Astrocyte of the cerebellum (primary cell): ENCODE measurements at regions not wholly inside any gene's neighbourhood (a gene's known extent, or its start where the extent isn't known, plus 50 kb on each side); places are given as distances from the start of the nearest gene placed in this dataset.

Experiments
- DNase-seq: peaks from one replicate; pipeline ENCODE4 v3.0.0-alpha.2; 2011; ENCODE audit warnings: low read depth
- H3K4me3 ChIP-seq: 2 replicates; pipeline ENCODE4 v1.5.1; 2011; ENCODE audit warnings: mild to moderate bottlenecking, low read depth, low read length, moderate library complexity
- in situ Hi-C: cut with HindIII; loops from 2 replicates; pipeline ENCODE4 v1.10.0; 2017; ENCODE audit warnings: low sequenced_read_pairs
- TF ChIP-seq, protein P1 (sequence below): IDR thresholded peaks from 2 replicates; pipeline ENCODE4 v1.5.1; 2012; ENCODE audit warnings: low read length, low read depth, moderate library complexity, mild to moderate bottlenecking; ENCODE audit errors: missing control alignments

- DNase-seq = no peak
- in situ Hi-C loops = no loop called here
- no peak overlapping the region for H3K4me3 ChIP-seq
- TF ChIP-seq, protein P1, sequence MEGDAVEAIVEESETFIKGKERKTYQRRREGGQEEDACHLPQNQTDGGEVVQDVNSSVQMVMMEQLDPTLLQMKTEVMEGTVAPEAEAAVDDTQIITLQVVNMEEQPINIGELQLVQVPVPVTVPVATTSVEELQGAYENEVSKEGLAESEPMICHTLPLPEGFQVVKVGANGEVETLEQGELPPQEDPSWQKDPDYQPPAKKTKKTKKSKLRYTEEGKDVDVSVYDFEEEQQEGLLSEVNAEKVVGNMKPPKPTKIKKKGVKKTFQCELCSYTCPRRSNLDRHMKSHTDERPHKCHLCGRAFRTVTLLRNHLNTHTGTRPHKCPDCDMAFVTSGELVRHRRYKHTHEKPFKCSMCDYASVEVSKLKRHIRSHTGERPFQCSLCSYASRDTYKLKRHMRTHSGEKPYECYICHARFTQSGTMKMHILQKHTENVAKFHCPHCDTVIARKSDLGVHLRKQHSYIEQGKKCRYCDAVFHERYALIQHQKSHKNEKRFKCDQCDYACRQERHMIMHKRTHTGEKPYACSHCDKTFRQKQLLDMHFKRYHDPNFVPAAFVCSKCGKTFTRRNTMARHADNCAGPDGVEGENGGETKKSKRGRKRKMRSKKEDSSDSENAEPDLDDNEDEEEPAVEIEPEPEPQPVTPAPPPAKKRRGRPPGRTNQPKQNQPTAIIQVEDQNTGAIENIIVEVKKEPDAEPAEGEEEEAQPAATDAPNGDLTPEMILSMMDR = no peak
Measured at GRCh38 chr14:46008348-46008747, 643.2 kb downstream of the RPL10L start.

GRCh38 chr14:45998554-45998953 is 653.0 kb downstream of the RPL10L start:
- TF ChIP-seq, protein P1 = no peak
- in situ Hi-C loops = no loop called here
- no peak for DNase-seq
- no peak overlapping the region for H3K4me3 ChIP-seq

DNA sequence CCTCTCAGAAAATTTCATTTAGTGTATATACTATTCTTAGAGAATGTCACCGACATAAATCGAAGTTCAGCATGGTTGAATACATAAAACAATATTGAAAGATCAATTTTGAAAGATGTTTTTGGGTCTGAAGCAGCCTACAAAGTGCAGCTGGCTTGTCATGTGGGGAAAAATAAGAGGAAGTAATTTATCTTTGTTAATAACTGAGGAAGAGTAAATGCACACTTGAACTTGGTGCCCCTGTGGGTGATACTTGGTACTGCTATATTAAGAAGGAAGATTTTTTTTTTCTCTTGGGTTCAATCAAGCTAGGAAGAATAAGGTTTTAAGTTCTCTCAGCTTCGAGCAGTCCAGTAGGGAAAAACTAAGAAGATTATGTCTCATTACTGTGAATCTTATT is 661.3 kb downstream of the RPL10L start:
- in situ Hi-C loops = no loop called here
- TF ChIP-seq, protein P1 = peak; percentile 8
- DNase-seq = no peak
- H3K4me3 ChIP-seq = no peak overlapping the region

- TF ChIP-seq, protein P1 = no peak
- no peak overlapping the region for H3K4me3 ChIP-seq
- in situ Hi-C loops = no loop called here
- no peak for DNase-seq
Measured at GRCh38 chr14:45976001-45976400, 675.6 kb downstream of the RPL10L start.

DNA sequence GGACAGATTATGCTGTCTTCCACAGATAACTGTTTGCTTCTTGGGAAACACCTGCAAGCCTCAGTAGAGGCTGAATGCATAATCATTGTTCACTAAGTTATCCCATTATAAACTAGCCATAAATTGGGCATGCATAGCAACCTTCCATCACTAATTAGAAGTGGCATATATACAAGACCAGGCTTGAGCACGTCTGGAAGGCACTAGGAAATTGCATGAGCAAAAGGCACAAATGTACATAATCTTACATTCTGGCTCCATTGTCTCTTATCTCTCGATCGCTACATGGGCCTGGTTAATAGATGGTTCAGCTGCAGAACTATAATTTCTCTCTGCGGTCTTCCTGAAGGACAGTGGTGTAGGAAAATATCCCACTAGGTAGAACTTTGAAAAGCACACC is 679.2 kb downstream of the RPL10L start:
- H3K4me3 ChIP-seq = no peak overlapping the region
- TF ChIP-seq, protein P1 = no peak
- in situ Hi-C loops = no loop called here
- no peak for DNase-seq

DNA sequence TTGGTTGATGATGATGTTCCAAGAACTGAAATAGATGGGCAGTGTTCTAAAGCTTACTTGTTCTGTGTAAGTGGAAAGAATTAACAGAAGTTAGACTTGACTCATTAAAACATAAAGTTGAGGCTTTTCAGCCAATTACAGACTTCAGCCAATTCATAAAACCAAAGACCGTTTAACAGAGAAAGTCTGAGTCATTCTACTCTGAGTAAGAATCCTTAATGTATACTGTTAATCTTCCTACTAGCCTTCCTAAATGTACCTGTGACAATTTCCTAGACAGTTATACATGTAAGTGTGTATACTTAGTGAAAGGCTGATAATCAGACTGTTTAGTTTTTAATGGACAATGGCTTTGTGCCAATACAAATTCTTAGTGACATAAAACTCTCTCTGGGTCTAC is 681.0 kb downstream of the RPL10L start:
- TF ChIP-seq, protein P1 = no peak
- in situ Hi-C loops = no loop called here
- H3K4me3 ChIP-seq = no peak overlapping the region
- DNase-seq = no peak

DNA sequence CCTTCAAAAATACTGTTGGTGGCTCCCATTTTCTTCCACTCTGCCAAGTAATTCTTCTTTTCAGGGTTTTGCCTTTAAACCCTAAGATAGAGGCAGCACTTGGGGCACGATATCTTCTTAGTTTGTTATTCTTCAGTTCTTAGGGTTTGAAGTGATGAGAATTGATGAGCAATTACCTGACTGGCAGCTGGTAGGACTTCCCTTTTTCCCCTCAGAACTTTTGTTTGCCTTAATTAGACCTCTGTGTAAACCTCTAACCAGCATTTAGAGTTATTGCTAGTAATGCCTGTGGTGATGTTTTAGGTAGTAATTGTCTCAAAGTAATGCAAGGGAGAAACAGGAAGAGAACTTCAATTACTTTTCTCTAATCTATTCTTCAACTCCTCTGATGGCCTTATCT is 683.5 kb downstream of the RPL10L start:
- no peak overlapping the region for H3K4me3 ChIP-seq
- in situ Hi-C loops = no loop called here
- DNase-seq = no peak
- TF ChIP-seq, protein P1 = no peak
